ENCODE measurements at regions not wholly inside any gene's neighbourhood (a gene's known extent, or its start where the extent isn't known, plus 50 kb on each side); places are given as distances from the start of the nearest gene placed in this dataset.

GRCh38 chr12:75844985-75845384 is 186.6 kb downstream of the PHLDA1 start (continued):
- TF ChIP-seq E2F5 (CRISPR knock-in tag; IDR thresholded peaks at IDR 0.05) (no peak), RNF219 (CRISPR knock-in tag; IDR thresholded peaks at IDR 0.05) (no peak)

GRCh38 chr12:75844049-75844770 is 187.4 kb downstream of the PHLDA1 start:
- BruUV-seq (replicated peaks), result no TSS peak
- 10% methylated on average over 10 of the region's 10 CpGs for WGBS (ENCODE audit: insufficient coverage, low coverage, missing lambda C conversion rate)
- ChIA-PET CTCF (ENCODE audit: low intra/inter-chr PET ratio) (no interaction called here), POLR2A (interaction anchor here (1.2 kb wide), 1 partner anchor 10 kb away, joined by 3 read pairs; no protein-coding TSS in a partner anchor)
- Histone ChIP-seq H3K27ac (ENCODE audit: extremely low read depth, low read depth, low read length) (no peak overlapping the region), H3K79me2 (ENCODE audit: control insufficient read depth, insufficient read depth, low read length) (no peaks in the 10 kb centered on the region), H3K9me1 (ENCODE audit: control insufficient read depth, insufficient read depth, low read length) (no peaks in the 10 kb centered on the region), H3K4me3 (no peak overlapping the region), H3K9me3 (replicated peaks; ENCODE audit: control insufficient read depth, insufficient read depth, low read depth, low read length) (no peaks in the 10 kb centered on the region), H2AFZ (ENCODE audit: low read depth, low read length) (peak overlapping the region; percentile 2; the same call in 1 of the 2 replicates), H4K20me1 (replicated peaks; ENCODE audit: control insufficient read depth, insufficient read depth, low read length) (no peaks in the 10 kb centered on the region), H3K36me3 (ENCODE audit: control insufficient read depth, insufficient read depth, low read length) (no peaks in the 10 kb centered on the region), H3K27me3 (ENCODE audit: control insufficient read depth in 2 of 2, insufficient read depth in 2 of 2, low read length in 2 of 2) (no peaks in the 10 kb centered on the region), H3K4me2 (ENCODE audit: insufficient read depth, low read length) (no peak overlapping the region), H3K4me1 (replicated peaks in 1 of 2; ENCODE audit: control insufficient read depth in 2 of 2, insufficient read depth in 2 of 2, low read length in 2 of 2) (peaks cover 0 to 3% of the 10 kb centered on the region in 2 experiments; a peak in 1 of 5 replicates), H3K9ac (ENCODE audit: insufficient read depth in 1 of 2, low read depth in 2 of 2, low read length in 2 of 2) (no peak overlapping the region)
- in situ Hi-C loops (cut with MboI) (no loop called here), intact Hi-C loops (cut with micrococcal nuclease) (no loop called here)
- no peak for ATAC-seq
- FAIRE-seq, result peak; percentile 82
- DNase-seq (ENCODE audit: extremely low read depth in 1 of 4, low spot score in 3 of 4), result no peak
- TF ChIP-seq NR2C1 (IDR thresholded peaks at IDR 0.05), result no peak
- peak; percentile 80 for TF ChIP-seq NR2C1 (tag; IDR thresholded peaks at IDR 0.05)
- TF ChIP-seq DACH1 (IDR thresholded peaks at IDR 0.05; ENCODE audit: partially characterized antibody), result no peak
- no peak for TF ChIP-seq NCOR1 (IDR thresholded peaks at IDR 0.05)
- TF ChIP-seq NR2C2 (CRISPR knock-in tag; IDR thresholded peaks at IDR 0.05), result no peak
- TF ChIP-seq NR2C2 (tag; IDR thresholded peaks at IDR 0.05), result peak; percentile 67; the same call in 1 of the 2 replicates
- peak; percentile 29; the same call in 1 of the 2 replicates for TF ChIP-seq TCF3 (CRISPR knock-in tag; IDR thresholded peaks at IDR 0.05)
- TF ChIP-seq ZNF398 (CRISPR knock-in tag; IDR thresholded peaks at IDR 0.05), result no peak
- TF ChIP-seq ZNF133 (CRISPR knock-in tag; IDR thresholded peaks at IDR 0.05), result no peak
- TF ChIP-seq MEIS2 (IDR thresholded peaks at IDR 0.05; ENCODE audit: partially characterized antibody), result peak; percentile 42
- TF ChIP-seq CBX1 (IDR thresholded peaks at IDR 0.05; ENCODE audit: low read depth), result no peak
